ENCODE measurements at regions not wholly inside any gene's neighbourhood (a gene's known extent, or its start where the extent isn't known, plus 50 kb on each side); places are given as distances from the start of the nearest gene placed in this dataset.

DNA sequence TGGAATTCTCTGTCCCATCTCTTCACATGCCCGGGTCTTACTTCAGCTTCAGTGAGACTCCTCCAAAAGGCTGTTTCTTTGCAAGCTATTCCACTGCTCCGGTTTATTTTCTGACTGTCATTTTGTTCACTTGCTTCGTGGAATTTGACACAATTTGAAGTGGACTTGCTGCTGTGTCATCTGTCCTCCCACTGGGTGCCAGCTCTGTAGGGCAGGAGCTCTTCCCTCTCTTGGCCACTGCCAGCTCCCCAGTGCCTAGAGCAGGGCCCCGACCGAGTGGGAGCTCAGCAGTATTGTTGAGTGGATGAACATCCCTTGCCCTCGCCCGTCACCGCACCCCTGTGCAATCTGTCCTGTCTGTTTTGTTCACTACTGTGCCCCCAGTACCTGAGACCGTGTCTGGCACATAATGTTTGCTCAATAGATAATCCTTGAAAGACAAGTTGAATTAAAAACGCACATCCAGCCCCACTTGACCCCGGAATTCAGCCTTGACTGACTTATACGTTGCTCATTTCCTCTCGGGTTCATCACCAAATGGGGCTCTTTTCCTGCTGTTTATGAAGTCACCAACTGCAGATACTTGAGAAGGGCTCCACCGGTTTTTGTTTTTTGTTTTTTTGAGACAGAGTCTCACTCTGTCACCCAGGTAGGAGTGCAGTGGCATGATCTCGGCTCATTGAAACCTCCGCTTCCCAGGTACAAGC, 170.3 kb upstream of the KCNG1 start:
- H3K4me3 ChIP-seq (ENCODE audit: low read length), result no peak overlapping the region
- TF ChIP-seq, protein P1, sequence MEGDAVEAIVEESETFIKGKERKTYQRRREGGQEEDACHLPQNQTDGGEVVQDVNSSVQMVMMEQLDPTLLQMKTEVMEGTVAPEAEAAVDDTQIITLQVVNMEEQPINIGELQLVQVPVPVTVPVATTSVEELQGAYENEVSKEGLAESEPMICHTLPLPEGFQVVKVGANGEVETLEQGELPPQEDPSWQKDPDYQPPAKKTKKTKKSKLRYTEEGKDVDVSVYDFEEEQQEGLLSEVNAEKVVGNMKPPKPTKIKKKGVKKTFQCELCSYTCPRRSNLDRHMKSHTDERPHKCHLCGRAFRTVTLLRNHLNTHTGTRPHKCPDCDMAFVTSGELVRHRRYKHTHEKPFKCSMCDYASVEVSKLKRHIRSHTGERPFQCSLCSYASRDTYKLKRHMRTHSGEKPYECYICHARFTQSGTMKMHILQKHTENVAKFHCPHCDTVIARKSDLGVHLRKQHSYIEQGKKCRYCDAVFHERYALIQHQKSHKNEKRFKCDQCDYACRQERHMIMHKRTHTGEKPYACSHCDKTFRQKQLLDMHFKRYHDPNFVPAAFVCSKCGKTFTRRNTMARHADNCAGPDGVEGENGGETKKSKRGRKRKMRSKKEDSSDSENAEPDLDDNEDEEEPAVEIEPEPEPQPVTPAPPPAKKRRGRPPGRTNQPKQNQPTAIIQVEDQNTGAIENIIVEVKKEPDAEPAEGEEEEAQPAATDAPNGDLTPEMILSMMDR (conservative IDR thresholded peaks at IDR 0.05; ENCODE audit: low read depth, low read length), result no peak
- DNase-seq (ENCODE audit: low read depth), result no peak

DNA sequence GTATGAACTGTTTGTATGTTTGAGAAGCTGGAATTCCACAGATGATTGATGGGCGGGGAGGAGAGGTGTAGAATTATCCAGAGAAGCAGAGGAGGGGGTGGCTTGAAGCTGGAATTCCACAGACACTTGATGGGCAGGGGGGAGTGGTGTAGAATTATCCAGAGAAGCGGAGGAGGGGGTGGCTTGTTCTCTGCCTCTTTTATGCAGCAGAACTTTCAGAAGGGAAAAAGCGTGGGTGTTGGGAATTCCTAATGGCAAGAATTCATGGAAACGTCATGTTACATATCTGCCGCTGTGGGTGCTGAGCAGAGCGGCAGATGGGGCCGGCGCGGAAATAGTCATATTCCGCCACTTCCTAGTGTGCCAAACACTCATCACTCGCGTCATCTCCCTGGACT, 167.9 kb upstream of the KCNG1 start:
- TF ChIP-seq, protein P1 (conservative IDR thresholded peaks at IDR 0.05; ENCODE audit: low read depth, low read length), result no peak
- DNase-seq (ENCODE audit: low read depth), result no peak
- H3K4me3 ChIP-seq (ENCODE audit: low read length), result no peak overlapping the region

DNA sequence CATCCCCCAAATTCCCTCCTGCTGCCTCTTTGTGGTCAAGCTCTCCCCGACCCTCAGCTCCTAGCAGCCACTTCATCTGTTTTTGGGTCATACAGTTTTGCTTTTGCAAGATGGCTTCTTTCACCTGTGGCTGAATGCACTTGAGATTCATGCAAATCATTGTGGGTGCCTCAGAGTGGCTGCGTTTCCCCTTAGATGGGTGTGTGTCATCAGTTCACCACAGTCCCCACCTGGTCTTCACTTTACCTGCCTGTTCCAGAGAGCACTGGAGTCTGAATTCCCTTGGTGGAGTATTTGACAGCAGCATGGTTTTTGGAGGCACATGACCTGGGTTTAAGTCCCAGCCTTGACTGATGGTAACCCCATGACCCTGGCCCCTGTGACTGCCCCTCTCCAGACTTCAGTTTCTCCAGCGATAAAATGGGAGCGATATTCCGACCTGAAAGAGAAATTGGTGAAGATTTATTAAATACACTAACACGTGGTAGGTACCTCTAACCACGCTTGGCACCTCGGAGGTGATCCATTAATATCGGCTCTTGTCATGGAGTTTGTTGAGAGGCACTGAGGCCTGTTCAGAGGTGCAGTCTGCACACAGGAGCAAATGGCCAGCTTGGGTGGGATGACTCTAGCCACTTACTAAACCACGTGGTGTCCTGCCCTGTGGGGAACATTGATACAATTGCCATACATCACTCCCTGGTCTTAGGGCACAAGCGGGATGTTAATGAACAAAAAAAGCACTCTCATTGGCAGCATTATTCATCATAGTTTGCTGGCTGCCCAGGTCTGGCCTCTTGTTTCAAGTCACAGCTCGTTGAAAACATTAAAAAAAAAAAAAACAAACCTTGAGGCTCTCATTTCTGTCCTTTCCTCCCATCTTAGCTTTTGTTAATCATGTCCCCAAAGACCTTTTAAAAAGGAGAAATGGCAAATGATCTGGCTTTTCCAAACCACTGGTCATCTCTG, 167.2 kb upstream of the KCNG1 start:
- H3K4me3 ChIP-seq (ENCODE audit: low read length), result no peak overlapping the region
- DNase-seq (ENCODE audit: low read depth), result no peak
- TF ChIP-seq, protein P1 (conservative IDR thresholded peaks at IDR 0.05; ENCODE audit: low read depth, low read length), result no peak

DNA sequence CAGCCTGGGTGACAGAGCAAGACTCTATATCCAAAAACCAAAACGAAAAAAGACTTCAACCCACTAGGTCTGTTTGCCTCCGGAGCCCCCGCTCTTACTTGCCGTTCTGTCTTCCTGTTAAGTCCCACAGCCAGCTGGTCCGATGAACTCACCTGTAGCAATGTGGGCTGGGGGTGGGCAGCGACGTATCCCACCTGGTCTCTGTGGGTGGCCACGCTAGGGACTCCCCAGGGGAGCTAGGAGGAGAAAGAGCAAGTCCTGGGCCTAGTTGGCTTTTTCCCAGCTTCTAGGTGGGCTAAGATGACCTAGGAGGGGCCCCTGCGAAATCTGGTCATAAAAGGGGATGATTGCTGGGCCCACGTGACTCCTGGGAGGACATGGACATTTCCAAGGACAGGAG, 166.0 kb upstream of the KCNG1 start:
- TF ChIP-seq, protein P1 (conservative IDR thresholded peaks at IDR 0.05; ENCODE audit: low read depth, low read length), result no peak
- H3K4me3 ChIP-seq (ENCODE audit: low read length), result no peak overlapping the region
- no peak for DNase-seq (ENCODE audit: low read depth)

DNA sequence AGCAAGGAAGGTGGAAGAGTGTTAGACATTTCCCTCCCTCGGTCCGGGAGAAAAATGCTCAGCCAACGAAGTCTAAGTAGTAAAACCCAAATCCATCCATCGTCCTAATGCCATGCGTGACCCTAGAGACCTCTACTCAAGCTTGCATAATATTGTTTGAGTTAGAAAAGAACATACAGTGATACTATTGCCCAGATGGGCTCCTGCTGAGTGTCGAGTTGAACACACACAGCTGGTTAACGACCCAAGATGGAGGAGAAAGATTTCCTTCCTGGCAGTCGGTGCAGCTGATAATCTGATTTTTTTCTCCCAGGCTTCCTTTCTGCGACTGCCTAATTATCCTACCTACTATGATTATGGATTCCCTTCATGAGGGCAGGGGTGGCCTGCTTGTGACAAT, 164.4 kb upstream of the KCNG1 start:
- TF ChIP-seq, protein P1 (conservative IDR thresholded peaks at IDR 0.05; ENCODE audit: low read depth, low read length), result no peak
- no peak overlapping the region for H3K4me3 ChIP-seq (ENCODE audit: low read length)
- DNase-seq (ENCODE audit: low read depth), result no peak

DNA sequence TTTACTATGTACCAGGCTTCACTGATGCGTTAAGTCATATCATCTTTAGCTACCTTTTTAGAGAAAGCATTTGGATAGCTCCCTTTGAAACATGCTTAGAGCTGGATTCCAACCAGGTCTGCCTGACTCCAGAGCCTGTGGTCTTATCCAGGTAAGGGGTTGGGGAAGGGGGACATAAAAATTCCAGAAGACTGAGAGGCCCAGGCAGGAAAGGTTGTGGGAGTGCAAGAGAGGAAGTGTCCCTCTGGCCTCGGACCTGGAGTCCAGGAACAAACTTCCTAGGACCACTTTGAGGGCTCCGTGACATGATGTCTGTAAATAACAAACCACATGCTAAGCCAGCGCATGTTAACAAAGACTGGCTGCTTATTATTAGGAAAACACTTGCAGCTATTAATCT, 163.0 kb upstream of the KCNG1 start:
- no peak for DNase-seq (ENCODE audit: low read depth)
- no peak overlapping the region for H3K4me3 ChIP-seq (ENCODE audit: low read length)
- TF ChIP-seq, protein P1 (conservative IDR thresholded peaks at IDR 0.05; ENCODE audit: low read depth, low read length), result no peak

Data from retinal pigment epithelial cell (primary cell).